Adipose tissue (tissue), 3 donors: ENCODE measurements at regions not wholly inside any gene's neighbourhood (a gene's known extent, or its start where the extent isn't known, plus 50 kb on each side); places are given as distances from the start of the nearest gene placed in this dataset.

Experiments
- H3K27ac ChIP-seq: one replicate; pipeline ENCODE4 v1.5.1; 2013; ENCODE audit warnings: low read depth, low read length
- WGBS, 3 donors: extraction: QIAGEN DNeasy Blood & Tissue Kit; methylation state at CpG; one replicate each; pipeline ENCODE4 v1.1.7; 2013; 5-methylcytosine and 5-hydroxymethylcytosine counted together
- donor health status: healthy with polysubstance abuse.
- donor health status: Bipolar disorder and iron deficiency.
- donor health status: healthy.

DNA sequence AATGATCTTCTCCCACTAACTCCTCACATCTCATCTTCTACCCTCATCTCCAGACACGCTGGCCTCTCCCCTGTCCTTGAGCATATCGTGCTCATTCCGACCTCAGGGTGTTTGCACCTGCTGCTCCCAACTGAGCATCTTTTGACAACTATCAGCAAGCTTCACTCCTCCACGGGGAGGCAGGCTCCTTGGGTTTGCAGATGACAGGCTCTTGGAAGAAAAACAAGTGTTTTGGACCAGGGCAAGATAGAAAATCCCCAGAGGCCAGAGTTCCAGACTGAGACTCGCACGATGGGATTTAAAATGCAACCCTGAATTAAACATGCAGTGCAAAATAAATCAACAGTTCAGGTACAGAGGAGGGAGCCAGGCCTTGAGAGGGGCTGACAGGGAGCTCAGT is 246.7 kb downstream of the PTPRU start:
- H3K27ac ChIP-seq = no peak overlapping the region
- 55 to 62% (median 56%) methylated on average over 6 of the region's 6 CpGs for WGBS, 3 donors

DNA sequence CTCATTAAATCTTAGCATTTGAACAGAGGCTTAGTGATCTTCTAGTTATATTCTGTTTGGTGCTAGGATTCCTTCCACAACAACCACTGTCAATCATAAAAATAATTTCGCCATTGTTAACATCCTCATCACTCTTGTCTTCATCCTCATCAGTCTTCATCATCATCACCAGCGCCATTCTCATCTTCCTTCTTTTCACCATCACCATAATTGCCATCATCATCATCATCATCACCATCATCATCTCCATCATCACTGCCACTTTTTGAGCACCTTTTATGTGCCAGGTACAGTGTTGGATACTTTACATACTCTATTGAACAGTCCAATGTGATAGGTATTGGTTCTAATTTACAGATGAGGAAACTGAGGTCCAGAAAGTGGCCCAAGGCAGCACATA is 245.7 kb downstream of the PTPRU start:
- H3K27ac ChIP-seq = no peak overlapping the region
- 83 to 91% (median 90%) methylated on average over 2 of the region's 2 CpGs for WGBS, 3 donors

DNA sequence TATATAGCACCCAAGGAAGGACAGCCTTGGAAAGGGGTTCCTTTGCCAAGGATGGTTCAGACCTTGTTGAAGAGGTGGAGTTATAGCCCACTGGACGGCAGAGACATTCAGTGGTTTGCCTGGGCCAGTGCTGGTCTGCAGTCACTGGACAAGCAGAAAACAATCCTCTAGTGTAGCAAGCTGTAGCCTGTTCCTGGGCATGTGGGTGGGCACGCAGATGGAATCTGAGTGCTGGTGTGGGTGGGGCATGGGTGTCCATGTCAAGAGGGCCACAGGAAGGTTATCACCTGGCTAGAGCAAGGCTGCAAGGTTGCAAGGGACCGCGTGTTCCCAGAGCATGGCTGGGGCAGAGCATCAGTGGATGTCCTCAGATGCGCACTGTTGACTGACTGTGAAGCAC is 244.7 kb downstream of the PTPRU start:
- H3K27ac ChIP-seq = no peak overlapping the region
- 70 to 73% (median 72%) methylated on average over 5 of the region's 5 CpGs for WGBS, 3 donors

DNA sequence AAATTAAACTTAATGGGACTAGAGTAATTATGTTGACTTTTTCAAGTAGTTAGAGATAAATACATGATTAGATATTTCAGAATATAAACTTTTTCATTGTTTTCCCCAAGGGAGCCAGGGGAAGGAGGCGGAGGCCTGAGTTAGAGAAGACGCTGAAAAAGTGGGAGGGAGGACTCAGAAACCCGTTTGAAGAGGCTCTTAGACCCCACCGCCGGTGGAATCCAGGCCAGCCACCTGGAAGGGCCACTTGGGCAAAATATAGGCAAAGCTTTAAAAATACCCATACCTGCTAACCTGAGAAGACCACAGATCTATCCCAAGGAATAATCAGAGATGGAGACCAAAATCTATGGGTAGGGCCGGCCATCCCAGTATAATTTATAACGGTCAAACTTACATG is 242.6 kb downstream of the PTPRU start:
- H3K27ac ChIP-seq = no peak overlapping the region
- 36 to 47% (median 41%) methylated on average over 7 of the region's 7 CpGs for WGBS, 3 donors

DNA sequence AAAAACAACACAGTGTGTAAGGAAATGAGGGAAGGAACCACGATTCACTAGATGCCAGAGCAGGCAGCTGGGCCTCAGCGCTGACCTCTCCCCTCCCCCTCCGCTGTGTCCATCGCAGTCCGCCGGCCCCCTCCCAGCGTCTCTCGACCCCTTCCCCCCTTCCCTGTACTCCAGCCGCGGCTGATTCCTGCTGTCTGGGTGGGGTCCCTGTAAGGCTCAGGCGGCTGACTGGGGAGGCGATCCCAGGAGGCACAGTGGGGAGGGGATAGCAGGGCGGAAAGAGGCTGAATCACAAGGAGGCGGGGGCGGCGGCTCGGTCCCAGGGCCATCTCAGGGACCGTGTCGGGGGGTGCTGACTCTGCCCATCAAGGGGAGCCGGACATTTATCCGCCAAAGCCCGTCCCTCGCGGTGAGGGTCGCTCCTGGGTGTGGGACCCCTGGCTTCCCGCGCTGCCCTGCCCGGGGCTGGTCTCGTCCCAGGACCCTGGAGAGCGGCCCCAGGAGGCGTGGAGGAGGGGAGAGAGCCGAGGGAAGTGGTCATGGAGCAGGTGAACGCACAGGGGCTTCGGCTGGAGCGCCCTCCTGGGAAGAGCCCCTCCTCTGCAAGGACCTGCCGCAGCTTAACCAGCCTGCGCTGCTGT is 241.9 kb downstream of the PTPRU start:
- 4 to 25% (median 5%) methylated on average over 33 to 37 of the region's 37 CpGs for WGBS, 3 donors
- no peak overlapping the region for H3K27ac ChIP-seq

DNA sequence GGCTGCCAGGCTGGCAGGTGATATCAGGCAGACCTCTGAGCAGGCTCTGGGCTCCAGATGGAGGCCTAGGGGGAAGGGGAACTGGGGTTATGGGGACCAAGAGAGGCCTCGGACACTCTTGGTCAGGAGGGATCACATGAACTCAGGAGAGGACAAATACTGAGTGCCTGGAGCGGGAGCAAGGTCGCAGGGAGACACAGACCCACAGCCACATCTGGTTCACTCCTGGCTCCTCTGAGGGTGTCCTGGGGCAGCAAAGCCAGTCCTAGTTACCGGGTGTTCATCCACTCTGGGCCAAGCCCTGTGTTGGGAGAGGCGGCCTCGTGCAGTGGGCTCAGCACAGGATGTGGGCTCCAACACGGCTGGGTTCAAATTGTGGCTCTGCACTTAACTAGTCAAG is 239.0 kb downstream of the PTPRU start:
- no peak overlapping the region for H3K27ac ChIP-seq
- 74 to 81% (median 77%) methylated on average over 7 of the region's 7 CpGs for WGBS, 3 donors

DNA sequence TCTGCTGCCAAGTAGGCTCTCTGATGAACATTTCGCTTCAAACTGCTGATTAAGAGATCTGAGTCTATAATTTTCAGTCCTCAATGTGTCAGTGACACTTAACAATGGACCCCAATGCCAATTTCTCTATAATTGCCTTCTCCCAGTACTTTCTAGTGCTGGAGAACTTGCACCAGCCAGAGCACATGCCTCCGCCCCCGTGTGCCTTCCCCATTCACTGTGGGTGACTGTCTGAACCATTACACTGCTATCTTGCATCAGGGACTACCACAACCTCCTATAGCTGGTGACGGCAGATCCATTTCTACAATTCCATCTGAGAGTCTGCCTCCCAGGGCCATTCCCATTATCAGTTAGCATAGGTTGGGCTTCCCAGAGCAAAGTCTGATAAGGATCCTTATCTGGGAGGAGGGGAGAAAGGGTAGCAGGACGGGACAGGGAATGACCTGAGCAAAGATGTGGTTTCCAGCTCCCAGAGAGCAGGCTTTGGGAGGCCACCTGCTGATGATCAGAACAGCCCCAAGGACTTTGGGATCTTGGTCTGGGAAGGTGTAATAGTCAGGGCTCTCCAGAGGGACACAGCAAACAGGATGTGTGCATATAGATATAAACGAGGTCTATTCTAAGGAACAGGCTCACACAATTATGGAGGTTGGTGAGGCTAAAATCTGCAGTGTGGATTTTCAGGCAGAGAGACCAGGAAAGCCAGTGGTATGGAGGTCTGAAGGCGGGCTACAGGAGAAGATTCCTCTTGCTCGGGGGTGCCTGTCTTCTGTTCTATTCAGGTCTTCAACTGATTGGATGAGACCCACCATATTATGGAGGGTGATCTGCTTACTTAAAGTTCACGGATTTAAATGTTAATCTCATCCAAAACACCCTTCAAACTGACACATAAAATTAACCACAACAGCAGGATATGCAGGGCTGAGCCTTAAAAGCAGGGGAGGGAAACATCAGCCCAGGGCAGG is 238.2 kb downstream of the PTPRU start:
- WGBS, 3 donors = 53 to 69% (median 58%) methylated on average over 9 of the region's 9 CpGs
- H3K27ac ChIP-seq = no peak overlapping the region

DNA sequence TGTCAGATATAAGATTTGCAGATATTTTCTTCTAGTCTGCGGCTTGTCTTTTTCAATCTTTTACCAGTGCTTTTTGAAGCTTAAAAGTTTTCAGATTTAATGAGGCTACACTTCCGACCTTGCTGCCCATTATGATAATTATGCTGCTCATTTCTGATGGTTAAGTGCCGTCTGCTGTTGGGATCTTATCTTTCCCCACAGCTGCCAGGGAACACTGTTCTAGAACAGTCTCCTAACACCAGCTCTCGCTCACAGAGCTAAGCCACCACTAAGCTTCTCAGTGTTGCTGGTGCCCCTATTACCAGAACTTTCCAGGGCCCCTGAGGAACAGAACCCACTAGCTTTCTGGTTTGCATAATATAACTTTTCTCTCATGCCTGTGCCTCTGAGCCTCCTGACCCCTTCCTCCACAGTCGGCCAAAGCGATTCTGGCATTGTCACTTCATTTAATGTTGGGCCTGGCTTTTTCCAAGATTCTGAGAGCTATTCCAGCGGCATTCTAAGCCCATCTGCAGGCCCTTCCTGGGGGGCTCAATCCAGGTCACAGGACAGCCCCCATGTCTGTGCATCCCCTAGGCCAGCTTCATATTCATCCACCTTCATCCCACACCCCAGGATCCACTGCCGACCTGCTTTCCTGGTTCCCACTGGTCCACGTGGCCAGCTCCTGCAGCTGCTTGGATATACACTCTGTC is 237.0 kb downstream of the PTPRU start:
- WGBS, 3 donors = 75 to 78% (median 75%) methylated on average over 9 of the region's 9 CpGs

DNA sequence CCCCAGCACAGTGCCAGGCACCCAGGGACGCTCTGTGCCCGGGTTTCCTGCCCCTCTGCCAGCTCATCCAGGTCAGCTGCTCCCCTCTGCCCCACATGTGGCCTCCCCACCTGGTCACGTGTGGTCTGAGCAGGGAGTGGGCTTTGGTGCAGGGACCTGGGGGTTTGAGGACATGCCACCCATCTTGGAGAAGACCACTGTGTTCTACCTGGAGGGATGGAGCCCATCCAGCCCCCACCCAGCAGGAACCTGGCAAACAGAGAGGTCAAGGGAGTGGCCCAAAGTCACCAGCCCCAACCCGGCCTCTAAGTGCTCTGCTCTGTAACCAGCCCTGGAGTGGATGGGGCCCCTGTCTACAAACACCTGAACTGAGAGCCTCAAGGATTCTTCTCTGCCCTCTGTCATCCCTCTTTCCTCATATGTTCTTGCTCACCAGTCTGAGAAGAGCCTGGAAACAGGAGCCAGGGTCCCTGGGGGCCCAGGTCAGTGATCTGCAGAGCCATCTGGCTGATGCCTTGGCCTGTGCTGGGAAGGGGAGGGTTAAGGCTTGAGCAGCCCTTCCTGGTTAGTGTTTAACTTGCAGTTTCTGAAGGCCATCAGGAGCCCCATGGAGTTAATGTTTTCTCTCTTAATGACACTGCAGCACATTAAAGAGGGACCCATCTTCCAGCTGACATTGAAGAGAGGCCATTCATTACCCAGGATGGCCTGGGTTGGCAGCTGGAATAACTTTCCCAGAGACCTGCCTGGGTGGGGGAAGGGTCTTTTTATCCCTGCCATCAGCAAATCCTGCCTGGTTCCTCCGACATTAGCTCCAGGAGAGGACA is 235.4 kb downstream of the PTPRU start:
- WGBS, 3 donors = 61 to 74% (median 67%) methylated on average over 5 of the region's 5 CpGs
- H3K27ac ChIP-seq = no peak overlapping the region

More for the DNA sequence above, 237.0 kb downstream of the PTPRU start:
- no peak overlapping the region for H3K27ac ChIP-seq

DNA sequence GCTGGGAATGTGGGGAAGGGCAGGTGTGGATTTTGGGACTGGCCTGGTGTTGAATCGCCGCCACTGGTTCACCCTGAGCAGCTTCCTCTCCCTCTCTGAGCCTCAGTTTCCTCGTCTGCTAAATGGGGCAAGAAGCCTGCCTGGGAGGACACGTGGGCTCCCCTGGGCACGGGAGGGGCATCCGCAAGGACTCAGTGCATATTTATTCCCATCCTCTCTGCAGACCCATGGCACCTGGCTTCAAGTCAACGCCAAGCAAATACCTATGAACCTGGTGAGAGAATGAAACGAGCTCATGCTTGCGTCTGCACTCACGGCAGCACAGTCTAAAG is 234.4 kb downstream of the PTPRU start:
- no peak overlapping the region for H3K27ac ChIP-seq
- 79 to 82% (median 80%) methylated on average over 10 of the region's 10 CpGs for WGBS, 3 donors

DNA sequence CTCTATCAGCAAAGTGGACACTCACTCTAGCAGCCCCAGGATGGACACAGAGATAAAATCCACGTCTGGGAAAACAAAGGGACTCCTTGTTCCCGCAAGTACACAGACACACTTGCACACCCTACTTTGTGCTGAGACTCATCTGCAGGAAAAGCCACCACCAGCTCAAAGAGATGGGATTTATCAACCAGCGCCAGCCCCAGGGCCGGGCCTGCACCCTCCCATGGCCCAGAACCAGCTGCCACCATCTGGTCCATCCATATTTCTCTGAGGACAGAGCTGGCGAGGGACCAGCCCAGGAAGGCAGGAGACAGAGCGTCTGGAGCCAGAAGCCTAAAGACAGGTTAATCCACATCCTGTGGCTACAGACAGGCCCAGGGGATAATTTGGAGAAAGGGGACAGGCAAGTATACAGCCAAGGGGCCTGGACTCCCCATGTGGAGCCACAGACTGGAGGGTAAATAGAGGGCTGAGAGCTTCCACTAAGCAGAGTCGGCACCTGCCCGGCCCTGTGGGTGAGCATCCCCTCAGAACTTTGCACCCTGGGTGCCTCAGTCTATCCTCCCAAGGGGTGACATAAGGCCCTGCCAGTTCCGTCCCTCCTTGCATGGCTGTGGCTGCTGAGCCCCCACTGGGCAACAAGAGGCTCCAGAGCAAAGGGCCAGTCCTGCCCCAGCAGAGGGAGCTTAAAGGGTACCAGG is 233.9 kb downstream of the PTPRU start:
- H3K27ac ChIP-seq = no peak overlapping the region
- 68 to 73% (median 69%) methylated on average over 9 of the region's 9 CpGs for WGBS, 3 donors

DNA sequence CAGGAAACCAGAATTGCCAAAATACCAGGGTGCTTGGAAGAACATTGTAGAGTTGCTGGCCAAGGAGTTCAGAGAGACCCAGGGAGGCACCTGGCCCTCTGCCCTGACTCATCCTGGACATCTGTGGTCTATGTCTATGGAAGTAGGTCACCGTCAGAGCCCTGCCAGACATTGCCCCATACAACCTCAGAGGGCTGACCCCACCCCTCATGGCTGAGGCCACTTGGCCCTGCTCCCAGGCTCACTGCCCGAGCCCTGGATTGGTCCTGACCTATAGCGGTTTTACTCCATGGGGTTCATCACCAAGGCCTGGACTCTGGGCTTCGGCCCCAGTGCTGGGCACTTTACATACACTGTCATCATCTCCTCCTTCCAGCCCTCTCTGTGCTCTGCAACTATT is 233.1 kb downstream of the PTPRU start:
- 52 to 76% (median 54%) methylated on average over 4 of the region's 4 CpGs for WGBS, 3 donors
- no peak overlapping the region for H3K27ac ChIP-seq

DNA sequence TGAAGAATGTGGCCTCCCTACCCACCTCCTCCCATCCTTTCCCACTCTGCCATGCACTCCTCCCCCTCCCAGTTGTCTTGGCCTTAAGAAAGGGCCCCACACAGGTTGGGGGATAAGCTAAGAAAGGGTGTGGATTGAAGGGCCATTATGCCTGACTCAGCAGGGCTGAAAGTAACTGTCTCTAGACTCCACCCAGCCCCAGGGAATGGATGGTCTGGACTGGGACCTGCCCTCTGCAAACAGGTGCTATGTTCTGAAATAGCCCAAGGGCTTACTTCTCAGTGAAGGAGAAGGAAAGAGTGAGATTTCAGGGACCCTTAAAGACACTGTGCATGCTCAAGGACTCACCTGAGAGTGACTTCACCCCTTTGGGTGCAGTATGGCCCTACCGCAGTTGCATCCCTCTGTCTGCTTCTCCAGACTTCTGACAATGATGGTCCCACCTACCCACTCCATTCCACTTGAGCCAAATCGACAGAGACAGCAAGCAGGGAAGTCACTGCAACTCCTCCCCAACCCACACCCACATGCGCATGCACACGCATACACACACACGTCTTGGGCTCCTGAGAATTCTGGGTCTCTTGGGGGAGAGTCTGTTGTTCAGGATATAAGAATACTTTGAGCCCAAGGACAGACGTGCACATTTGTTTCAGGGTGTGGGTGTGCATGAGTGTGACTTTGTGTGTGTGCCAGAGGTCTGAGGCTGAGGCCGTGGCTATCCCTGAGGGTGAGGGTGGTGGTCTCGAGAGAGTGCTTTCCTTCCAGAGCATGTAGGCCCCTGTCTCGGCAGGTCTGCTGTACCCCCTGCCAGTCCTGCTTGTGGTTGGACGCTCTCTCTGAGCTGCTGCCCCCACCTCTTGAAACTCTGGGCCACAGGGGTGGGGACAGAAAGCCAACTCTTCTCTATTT is 231.9 kb downstream of the PTPRU start:
- no peak overlapping the region for H3K27ac ChIP-seq
- 52 to 72% (median 60%) methylated on average over 10 of the region's 10 CpGs for WGBS, 3 donors

DNA sequence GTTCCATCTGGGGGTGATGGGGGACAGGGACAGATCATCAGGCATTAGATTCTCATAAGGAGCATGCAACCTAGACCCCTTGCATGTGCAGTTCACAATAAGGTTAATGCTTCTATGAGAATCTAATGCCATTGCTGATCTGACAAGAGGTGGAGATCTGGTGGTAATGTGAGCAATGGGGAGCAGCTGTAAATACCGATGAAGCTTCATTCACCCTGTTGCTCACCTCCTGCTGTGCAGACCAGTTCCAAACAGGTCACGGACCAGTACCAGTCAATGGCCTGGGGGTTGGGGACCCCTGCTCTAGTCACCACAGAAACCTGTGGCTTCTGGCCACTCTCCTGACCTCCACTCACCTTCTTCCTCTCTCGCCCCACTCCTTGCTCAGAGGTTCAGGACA is 229.9 kb downstream of the PTPRU start:
- no peak overlapping the region for H3K27ac ChIP-seq
- WGBS, 3 donors = 78 to 84% (median 80%) methylated on average over 3 of the region's 3 CpGs

DNA sequence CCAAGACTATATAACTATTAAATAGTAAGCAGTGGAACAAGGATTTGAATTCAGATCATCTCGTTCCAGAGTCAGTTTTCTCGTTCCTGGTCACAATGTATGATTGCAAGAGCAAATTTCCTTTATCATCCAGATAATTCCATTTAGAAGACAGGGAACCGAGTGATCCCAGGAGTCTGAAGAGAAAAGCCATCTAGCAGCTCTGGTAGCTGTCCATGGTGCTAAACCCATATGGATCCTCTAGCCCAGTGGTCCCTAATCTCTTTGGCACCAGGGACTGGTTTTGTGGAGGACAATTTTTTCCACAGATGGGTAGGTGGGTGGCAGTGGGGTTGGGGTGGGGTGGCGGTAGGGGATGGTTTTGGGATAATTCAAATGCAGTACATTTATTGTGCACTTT is 229.4 kb downstream of the PTPRU start:
- 81 to 88% (median 84%) methylated on average over 4 of the region's 4 CpGs for WGBS, 3 donors
- no peak overlapping the region for H3K27ac ChIP-seq

DNA sequence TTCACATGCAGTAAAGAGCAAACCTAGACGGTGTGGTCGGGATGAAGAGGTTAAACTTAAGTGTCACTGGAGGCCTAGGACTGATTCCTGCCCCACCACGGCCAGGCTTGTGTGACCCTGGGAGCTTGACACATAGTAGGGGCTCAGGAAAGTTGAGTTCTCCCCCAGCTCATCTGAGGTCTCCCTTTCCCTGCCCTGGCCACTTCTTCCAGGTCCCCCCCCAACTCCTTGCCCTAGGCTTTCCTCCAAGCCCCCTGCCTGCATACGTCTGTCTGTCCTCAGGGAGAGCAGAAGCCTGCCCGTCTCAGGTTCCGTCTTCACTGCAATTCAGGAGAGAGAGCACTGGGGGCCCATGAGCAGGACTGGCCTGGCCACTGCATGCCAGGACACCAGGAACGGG is 225.8 kb downstream of the PTPRU start:
- 63 to 75% (median 73%) methylated on average over 7 of the region's 7 CpGs for WGBS, 3 donors
- H3K27ac ChIP-seq = no peak overlapping the region

DNA sequence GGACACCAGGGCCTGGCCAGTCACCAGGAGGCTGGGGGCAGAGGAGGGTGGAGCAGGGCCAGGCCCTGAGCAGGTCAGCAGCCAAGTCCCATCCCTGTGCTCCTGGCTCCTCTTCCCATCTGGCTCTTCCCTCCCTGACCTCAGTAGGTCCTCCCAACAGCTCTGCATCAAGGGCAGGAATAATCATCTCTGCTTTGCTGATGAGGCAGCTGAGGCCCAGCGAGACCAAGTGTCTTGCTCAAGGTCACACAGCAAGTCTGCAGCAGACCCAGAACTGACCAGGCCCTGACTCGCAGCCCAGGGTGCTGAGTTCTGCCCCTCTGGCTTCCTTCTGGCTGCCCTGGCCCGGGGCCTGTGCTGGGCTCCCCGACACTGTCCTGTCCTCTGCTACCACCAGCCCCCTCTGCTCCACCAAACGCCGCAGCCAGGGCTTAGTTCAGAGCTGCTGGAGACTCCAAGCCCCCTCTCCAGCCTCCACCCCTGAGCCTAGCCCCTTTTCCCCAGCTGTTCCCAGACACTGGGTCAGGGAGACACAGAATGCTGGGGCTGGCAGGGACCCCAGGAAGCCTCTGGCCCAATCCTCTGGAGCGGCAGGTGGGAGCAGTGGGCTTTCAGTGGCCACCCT is 224.9 kb downstream of the PTPRU start:
- WGBS, 3 donors = 83 to 95% (median 90%) methylated on average over 7 of the region's 7 CpGs
- no peak overlapping the region for H3K27ac ChIP-seq
